Astrocyte of the cerebellum (primary cell): ENCODE measurements at regions not wholly inside any gene's neighbourhood (a gene's known extent, or its start where the extent isn't known, plus 50 kb on each side); places are given as distances from the start of the nearest gene placed in this dataset.
"Not testable (repeated sequence)": the region's sequence is repeated elsewhere in the genome, so short reads cannot be mapped to it uniquely, and the experiment has no call there.

Experiments used
- DNase-seq: peaks from one replicate; pipeline ENCODE4 v3.0.0-alpha.2; 2011; ENCODE audit warnings: low read depth
- H3K4me3 ChIP-seq: 2 replicates; pipeline ENCODE4 v1.5.1; 2011; ENCODE audit warnings: mild to moderate bottlenecking, low read depth, low read length, moderate library complexity
- in situ Hi-C: cut with HindIII; loops from 2 replicates; pipeline ENCODE4 v1.10.0; 2017; ENCODE audit warnings: low sequenced_read_pairs
- TF ChIP-seq, protein P1 (sequence below): IDR thresholded peaks from 2 replicates; pipeline ENCODE4 v1.5.1; 2012; ENCODE audit warnings: low read length, low read depth, moderate library complexity, mild to moderate bottlenecking; ENCODE audit errors: missing control alignments

DNA sequence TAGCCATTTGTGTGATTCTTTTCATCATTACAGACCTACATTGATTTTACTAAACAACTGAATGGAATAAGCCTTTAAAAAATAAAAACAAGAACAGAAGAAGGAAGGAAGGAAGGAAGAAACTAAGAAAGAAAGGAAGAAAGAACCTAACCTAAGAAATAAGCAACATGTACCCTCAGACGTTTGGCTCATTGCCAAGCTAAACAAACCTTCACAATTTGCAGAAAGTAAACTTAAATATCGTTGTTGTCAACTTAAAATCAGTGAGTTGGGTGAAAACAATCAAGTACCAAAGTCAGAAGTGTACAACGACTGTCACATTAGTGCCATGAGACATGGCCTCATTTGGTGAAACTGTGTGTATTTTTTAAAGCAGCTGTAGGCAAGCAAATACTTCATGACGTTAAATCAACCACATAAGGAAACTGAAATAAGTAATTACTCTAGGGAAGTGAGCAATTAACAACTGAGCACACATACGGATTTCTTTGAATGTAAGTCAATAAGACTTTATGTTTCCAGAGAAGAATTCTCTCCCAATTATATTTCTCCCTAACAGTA, 313.1 kb upstream of the TMPRSS15 start:
- in situ Hi-C loops = no loop called here
- H3K4me3 ChIP-seq = no peak overlapping the region
- TF ChIP-seq, protein P1, sequence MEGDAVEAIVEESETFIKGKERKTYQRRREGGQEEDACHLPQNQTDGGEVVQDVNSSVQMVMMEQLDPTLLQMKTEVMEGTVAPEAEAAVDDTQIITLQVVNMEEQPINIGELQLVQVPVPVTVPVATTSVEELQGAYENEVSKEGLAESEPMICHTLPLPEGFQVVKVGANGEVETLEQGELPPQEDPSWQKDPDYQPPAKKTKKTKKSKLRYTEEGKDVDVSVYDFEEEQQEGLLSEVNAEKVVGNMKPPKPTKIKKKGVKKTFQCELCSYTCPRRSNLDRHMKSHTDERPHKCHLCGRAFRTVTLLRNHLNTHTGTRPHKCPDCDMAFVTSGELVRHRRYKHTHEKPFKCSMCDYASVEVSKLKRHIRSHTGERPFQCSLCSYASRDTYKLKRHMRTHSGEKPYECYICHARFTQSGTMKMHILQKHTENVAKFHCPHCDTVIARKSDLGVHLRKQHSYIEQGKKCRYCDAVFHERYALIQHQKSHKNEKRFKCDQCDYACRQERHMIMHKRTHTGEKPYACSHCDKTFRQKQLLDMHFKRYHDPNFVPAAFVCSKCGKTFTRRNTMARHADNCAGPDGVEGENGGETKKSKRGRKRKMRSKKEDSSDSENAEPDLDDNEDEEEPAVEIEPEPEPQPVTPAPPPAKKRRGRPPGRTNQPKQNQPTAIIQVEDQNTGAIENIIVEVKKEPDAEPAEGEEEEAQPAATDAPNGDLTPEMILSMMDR = no peak
- DNase-seq = no peak

DNA sequence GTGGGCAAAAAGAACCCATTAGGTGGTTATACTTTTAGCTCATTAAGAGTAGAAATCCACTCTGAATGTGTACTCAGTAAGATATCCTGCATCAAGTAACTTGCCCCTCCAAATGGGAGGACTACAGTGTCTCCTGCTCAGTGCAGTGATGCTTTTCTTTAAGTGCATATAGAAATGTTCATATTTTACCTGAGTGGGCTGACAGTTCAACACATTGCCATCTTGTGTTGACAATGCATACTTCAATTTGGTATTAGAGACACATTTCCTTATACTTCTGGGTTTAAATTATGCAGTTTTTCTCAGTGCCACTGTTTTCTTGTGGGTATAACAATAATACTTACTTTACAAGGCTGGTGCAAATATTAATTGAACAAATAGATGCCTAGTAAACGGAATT, 318.6 kb upstream of the TMPRSS15 start:
- TF ChIP-seq, protein P1 = no peak
- H3K4me3 ChIP-seq = no peak overlapping the region
- in situ Hi-C loops = no loop called here
- no peak for DNase-seq

DNA sequence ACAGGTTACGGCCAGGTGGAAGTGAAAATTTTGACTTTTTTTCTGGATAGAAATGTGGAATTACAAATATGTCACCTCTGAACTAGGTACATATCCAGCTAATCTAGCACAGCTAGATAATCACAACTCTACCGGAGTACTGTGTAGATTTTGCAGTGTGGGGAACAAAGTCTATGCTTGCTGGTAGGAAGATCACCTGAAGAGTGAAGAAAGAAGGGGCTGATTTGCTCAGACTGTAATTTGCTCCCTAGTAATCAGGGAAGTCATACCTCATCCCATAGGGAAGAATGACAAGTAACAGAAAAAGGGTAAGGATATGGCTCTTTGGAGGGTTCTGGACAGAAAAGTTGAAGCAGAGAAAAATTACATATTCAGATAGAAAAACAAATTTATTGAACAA, 319.6 kb upstream of the TMPRSS15 start:
- in situ Hi-C loops = no loop called here
- H3K4me3 ChIP-seq = no peak overlapping the region
- TF ChIP-seq, protein P1 = no peak
- no peak for DNase-seq

DNA sequence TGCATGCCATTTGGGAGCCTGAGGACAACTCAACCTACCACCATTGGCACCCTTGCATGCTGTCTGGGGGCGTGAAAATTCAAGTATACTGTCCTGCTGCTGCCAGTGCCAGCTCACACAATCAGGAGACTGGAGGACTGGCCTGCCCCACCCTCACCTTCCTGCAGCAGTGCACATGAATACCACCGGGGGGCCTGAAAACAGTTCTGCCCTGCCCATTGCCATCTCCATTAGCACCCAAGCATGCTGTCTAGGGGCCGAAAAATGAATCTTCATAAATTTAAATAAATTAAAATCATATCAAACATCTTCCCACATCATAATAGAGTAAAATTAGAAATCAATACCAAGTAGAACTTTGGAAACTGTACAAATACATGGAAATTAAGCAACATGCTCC, 322.1 kb upstream of the TMPRSS15 start:
- TF ChIP-seq, protein P1 = no peak
- DNase-seq = no peak
- H3K4me3 ChIP-seq = no peak overlapping the region
- in situ Hi-C loops = no loop called here

DNA sequence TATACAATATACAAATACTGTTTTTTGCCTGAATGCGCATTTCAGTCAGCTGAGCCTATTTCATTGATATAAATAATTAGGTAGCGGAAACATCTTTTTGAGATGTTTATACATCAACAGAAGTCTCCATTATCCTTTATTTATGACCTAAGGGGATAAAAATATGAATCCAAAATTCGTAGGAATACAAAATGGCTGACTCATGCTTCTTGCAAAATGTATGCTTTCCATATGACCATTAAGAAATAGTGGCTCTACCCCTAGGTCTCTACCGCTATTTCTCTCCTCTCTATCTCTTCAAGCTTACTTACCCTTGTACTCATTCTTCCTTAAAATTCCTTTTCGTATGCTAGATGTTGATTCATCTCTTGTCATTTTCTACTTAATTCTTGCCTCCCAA, 338.4 kb upstream of the TMPRSS15 start:
- no peak for DNase-seq
- TF ChIP-seq, protein P1 = no peak
- in situ Hi-C loops = no loop called here
- H3K4me3 ChIP-seq = no peak overlapping the region

DNA sequence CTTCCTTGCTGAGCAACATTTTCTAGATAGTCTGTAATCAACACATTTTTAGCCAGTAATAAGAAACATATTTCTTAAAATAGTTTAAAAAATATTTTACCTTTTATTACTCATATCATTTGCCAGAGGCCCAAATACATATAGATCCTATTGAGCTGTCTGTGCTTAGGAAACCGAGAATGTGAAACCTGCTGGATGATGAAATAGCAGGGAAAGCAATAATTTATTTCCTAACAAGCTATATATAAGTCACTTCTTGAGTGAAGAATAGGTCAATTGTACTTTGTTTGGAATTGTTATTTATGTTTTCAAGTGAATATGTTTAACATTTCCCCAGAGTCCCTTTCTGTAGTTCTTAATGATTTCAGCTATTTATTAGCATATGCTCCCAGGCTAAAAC, 339.9 kb upstream of the TMPRSS15 start:
- TF ChIP-seq, protein P1 = no peak
- no peak for DNase-seq
- in situ Hi-C loops = no loop called here
- H3K4me3 ChIP-seq = no peak overlapping the region

DNA sequence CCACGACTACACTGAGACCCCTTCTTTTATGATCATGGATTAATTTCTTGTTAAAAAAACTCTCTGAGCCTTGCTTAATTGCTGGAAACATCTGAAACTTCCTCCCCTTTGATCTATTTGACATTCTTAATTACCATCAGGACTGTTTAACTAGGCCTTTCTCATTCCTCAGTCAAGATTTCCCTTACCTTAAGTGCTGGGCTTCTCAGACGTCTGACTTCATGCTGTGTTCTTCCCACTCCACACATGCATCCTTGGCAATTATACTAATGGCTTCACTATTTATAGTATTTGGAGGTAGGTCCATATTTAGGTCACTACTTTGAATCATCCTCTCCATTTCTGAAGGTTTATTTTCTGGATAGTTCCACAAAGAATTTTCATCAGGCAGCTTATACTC, 341.3 kb upstream of the TMPRSS15 start:
- H3K4me3 ChIP-seq = no peak overlapping the region
- in situ Hi-C loops = no loop called here
- TF ChIP-seq, protein P1 = no peak
- no peak for DNase-seq

DNA sequence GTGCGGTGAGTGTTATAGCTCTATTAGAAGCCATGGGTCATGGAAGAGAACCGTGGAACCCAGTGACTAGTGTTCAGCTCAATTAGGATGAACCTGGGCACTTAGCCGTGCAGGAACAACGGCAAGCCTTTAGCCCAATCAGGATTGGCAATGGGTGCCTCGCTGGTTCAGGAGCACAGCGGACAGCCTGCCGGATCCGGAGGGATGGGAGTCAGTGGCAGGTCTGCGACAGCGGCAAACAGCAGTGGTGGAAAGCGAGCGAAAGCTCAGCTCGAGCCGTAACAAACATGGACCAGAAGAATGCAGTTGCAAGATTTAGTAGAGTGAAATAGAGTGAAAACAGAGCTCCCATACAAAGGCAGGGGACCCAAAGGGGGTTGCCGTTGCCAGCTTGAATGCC, 349.3 kb upstream of the TMPRSS15 start:
- DNase-seq, in situ Hi-C loops, H3K4me3 ChIP-seq: not testable (repeated sequence)

DNA sequence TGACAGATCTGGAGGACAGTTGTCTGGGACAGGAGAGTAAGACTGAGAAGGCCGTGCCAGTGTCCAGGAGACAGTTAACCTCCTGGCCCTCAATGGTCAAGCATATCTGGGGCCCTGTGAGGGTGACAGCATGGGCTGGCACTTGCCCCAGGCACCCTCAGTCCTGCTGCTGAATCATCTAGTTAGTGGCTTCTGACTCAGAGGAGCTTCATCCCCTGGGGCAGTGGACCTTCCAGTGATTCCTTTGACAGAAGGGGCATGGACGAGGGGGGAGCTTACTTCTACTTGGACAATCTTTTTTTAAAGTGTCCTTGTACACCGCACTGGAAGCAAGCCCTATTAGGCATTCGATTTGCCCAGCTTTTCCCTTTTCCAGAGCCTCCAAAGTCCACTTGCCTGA, 352.7 kb upstream of the TMPRSS15 start:
- H3K4me3 ChIP-seq, in situ Hi-C loops, DNase-seq: not testable (repeated sequence)
